HG03064 (cell line): ENCODE measurements at regions not wholly inside any gene's neighbourhood (a gene's known extent, or its start where the extent isn't known, plus 50 kb on each side); places are given as distances from the start of the nearest gene placed in this dataset.
"Not testable (repeated sequence)": the region's sequence is repeated elsewhere in the genome, so short reads cannot be mapped to it uniquely, and the experiment has no call there.

Experiments
- ATAC-seq: cut with Tn5 transposase; IDR thresholded peaks from one replicate; pipeline ENCODE4 v1.9.1; 2021; ENCODE audit warnings: low read depth; ENCODE audit not compliant: unreplicated experiment

- ATAC-seq, result no peak
Observed at GRCh38 chr13:50650592-50651504, 192.6 kb downstream of the DLEU7 start.

- no peak for ATAC-seq
Observed at GRCh38 chr13:50651922-50652321, 191.6 kb downstream of the DLEU7 start.

- ATAC-seq, result no peak
Observed at GRCh38 chr13:50654331-50654730, 189.2 kb downstream of the DLEU7 start.

GRCh38 chr13:50661881-50662280 is 181.6 kb downstream of the DLEU7 start:
- ATAC-seq, result not testable (repeated sequence)

- no peak for ATAC-seq
Observed at GRCh38 chr13:50664951-50665350, 178.5 kb downstream of the DLEU7 start.

- no peak for ATAC-seq
Observed at GRCh38 chr13:50668049-50668448, 175.4 kb downstream of the DLEU7 start.

- no peak for ATAC-seq
Observed at GRCh38 chr13:50668691-50669271, 174.7 kb downstream of the DLEU7 start.

GRCh38 chr13:50670272-50670671 is 173.2 kb downstream of the DLEU7 start:
- ATAC-seq, result no peak

- ATAC-seq, result no peak
Observed at GRCh38 chr13:50670847-50671496, 172.5 kb downstream of the DLEU7 start.

- no peak for ATAC-seq
Observed at GRCh38 chr13:50671497-50671850, 172.0 kb downstream of the DLEU7 start.

- ATAC-seq, result no peak
Observed at GRCh38 chr13:50672025-50672424, 171.5 kb downstream of the DLEU7 start.

GRCh38 chr13:50675651-50676050 is 167.8 kb downstream of the DLEU7 start:
- ATAC-seq, result no peak

- ATAC-seq, result no peak
Observed at GRCh38 chr13:50676602-50677001, 166.9 kb downstream of the DLEU7 start.

- no peak for ATAC-seq
Observed at GRCh38 chr13:50677258-50677657, 166.2 kb downstream of the DLEU7 start.

GRCh38 chr13:50677687-50678463 is 165.6 kb downstream of the DLEU7 start:
- ATAC-seq, result no peak

- ATAC-seq, result no peak
Observed at GRCh38 chr13:50678464-50679162, 164.9 kb downstream of the DLEU7 start.

GRCh38 chr13:50679321-50679720 is 164.2 kb downstream of the DLEU7 start:
- ATAC-seq, result no peak

- ATAC-seq, result no peak
Observed at GRCh38 chr13:50682002-50682401, 161.5 kb downstream of the DLEU7 start.

GRCh38 chr13:50682966-50683365 is 160.5 kb downstream of the DLEU7 start:
- ATAC-seq, result no peak

GRCh38 chr13:50684366-50684765 is 159.1 kb downstream of the DLEU7 start:
- ATAC-seq, result no peak
